Thyroid gland (tissue), 4 donors: ENCODE measurements at regions not wholly inside any gene's neighbourhood (a gene's known extent, or its start where the extent isn't known, plus 50 kb on each side); places are given as distances from the start of the nearest gene placed in this dataset.

Source experiments
- CTCF ChIP-seq, 6 experiments: fragments of 200-600 bp in 3 of 6; fragments of 450-650 bp in 3 of 6; sonication (generic) in 3 of 6; IDR thresholded peaks; one replicate each; pipeline ENCODE4 v1.5.1; 2016 to 2019; ENCODE audit warnings: antibody characterized with exemption in 6 of 6, mild to moderate bottlenecking in 2 of 6, inconsistent platforms in 1 of 6, moderate library complexity in 1 of 6
- POLR2A ChIP-seq, 2 donors: fragments of 450-650 bp; IDR thresholded peaks; one replicate each; pipeline ENCODE4 v1.6.1; 2017; ENCODE audit warnings: antibody characterized with exemption in 2 of 2, mild to moderate bottlenecking in 2 of 2, moderate library complexity in 1 of 2

GRCh38 chr9:89863837-89864236 is 259.0 kb downstream of the GADD45G start:
- TF ChIP-seq CTCF (IDR thresholded peaks at IDR 0.05) (no peak), POLR2A (IDR thresholded peaks at IDR 0.05) (no peak)
